Stomach (tissue), 8 donors: ENCODE measurements at regions not wholly inside any gene's neighbourhood (a gene's known extent, or its start where the extent isn't known, plus 50 kb on each side); places are given as distances from the start of the nearest gene placed in this dataset.

Source experiments
- DNase-seq, 2 donors: peaks; one replicate each; pipeline versions ENCODE4 v3.0.0 to v3.0.0-alpha.2; 2013 to 2019
- H3K27ac ChIP-seq, 5 donors: fragments of 200-600 bp in 4 of 5; sonication (generic) in 4 of 5; one replicate each; pipeline ENCODE4 v1.5.1; 2013 to 2019; ENCODE audit warnings: mild to moderate bottlenecking in 1 of 5, moderate library complexity in 1 of 5
- H3K27me3 ChIP-seq, 3 donors: fragments of 200-600 bp; sonication (generic); one replicate each; pipeline ENCODE4 v1.5.1; 2017 to 2019; ENCODE audit warnings: mixed run types in 1 of 3
- H3K36me3 ChIP-seq, 4 donors: fragments of 200-600 bp; sonication (generic); 1 replicate in 3 of 4; 2 replicates in 1 of 4; pipeline ENCODE4 v1.5.1; 2016 to 2019
- H3K4me1 ChIP-seq, 4 donors: fragments of 200-600 bp; sonication (generic); one replicate each; pipeline ENCODE4 v1.5.1; 2016 to 2019
- H3K4me3 ChIP-seq, 4 donors: fragments of 200-600 bp; sonication (generic) in 3 of 4; one replicate each; pipeline ENCODE4 v1.5.1; 2016 to 2019; ENCODE audit warnings: mild to moderate bottlenecking in 1 of 4
- H3K9me3 ChIP-seq, 4 donors: fragments of 200-600 bp; sonication (generic); one replicate each; pipeline ENCODE4 v1.5.1; 2016 to 2019
- EP300 ChIP-seq: sonication (generic); formaldehyde crosslinking; IDR thresholded peaks from one replicate; pipeline ENCODE4 v1.6.1; 2017; ENCODE audit warnings: antibody characterized with exemption
- POLR2A ChIP-seq, 4 donors: fragments of 450-650 bp; IDR thresholded peaks; one replicate each; pipeline ENCODE4 v1.6.1; 2016; ENCODE audit warnings: antibody characterized with exemption in 4 of 4, control low read depth in 2 of 4, mild to moderate bottlenecking in 1 of 4, moderate library complexity in 1 of 4
- POLR2AphosphoS5 ChIP-seq, 3 donors: sonication (generic); formaldehyde crosslinking; IDR thresholded peaks; one replicate each; pipeline ENCODE4 v1.6.1; 2016; ENCODE audit warnings: antibody characterized with exemption in 3 of 3
- WGBS, 5 donors: extraction: QIAGEN DNeasy Blood & Tissue Kit in 3 of 5; methylation state at CpG; one replicate each; pipeline versions ENCODE4 v1.1.5 to v1.1.7; 2013 to 2018; 5-methylcytosine and 5-hydroxymethylcytosine counted together
- intact Hi-C: fragments of 100-400 bp; cut with DNase I; formaldehyde crosslinking; loops from one replicate; pipeline ENCODE4 v1.15.1; 2023; ENCODE audit warnings: low total_unique reads
- TF ChIP-seq, protein P1 (sequence below), 7 experiments: fragments of 450-650 bp in 4 of 7; fragments of 200-600 bp in 3 of 7; sonication (generic) in 3 of 7; IDR thresholded peaks; one replicate each; pipeline ENCODE4 v1.5.1; 2016 to 2019; ENCODE audit warnings: antibody characterized with exemption in 7 of 7, control low read depth in 2 of 7, mild to moderate bottlenecking in 1 of 7
- donor health status: healthy with polysubstance abuse.
- donor health status: Bipolar disorder and iron deficiency.
- donor health status: healthy.

DNA sequence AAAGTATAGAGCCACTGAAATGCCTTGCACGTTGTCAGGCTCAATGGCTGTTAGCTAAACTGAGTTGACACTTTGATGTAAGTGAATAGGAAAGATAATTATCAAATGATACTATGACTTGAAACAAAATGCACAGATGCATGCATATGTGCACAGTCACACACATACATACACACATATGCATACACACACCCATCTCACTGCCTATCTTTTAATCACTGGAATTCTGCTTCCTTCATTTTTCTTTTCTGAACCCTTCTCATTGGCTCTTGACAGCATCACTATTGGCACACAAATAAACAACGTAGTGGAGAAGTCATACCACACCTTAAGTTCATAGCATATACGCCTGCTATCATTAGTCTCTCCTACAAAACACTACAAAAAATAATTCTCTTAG lies 154.9 kb upstream of the NCKAP5 start:
- no peaks in the 10 kb centered on the region for H3K9me3 ChIP-seq
- H3K27me3 ChIP-seq, result no peaks in the 10 kb centered on the region
- no peak overlapping the region for H3K27ac ChIP-seq
- H3K36me3 ChIP-seq, result no peaks in the 10 kb centered on the region
- 74 to 85% (median 79%) methylated on average over 3 of the region's 3 CpGs for WGBS, 5 donors
- DNase-seq, result no peak
- TF ChIP-seq POLR2AphosphoS5 (IDR thresholded peaks at IDR 0.05) (no peak), EP300 (no peak), POLR2A (IDR thresholded peaks at IDR 0.05) (no peak)
- TF ChIP-seq, protein P1, sequence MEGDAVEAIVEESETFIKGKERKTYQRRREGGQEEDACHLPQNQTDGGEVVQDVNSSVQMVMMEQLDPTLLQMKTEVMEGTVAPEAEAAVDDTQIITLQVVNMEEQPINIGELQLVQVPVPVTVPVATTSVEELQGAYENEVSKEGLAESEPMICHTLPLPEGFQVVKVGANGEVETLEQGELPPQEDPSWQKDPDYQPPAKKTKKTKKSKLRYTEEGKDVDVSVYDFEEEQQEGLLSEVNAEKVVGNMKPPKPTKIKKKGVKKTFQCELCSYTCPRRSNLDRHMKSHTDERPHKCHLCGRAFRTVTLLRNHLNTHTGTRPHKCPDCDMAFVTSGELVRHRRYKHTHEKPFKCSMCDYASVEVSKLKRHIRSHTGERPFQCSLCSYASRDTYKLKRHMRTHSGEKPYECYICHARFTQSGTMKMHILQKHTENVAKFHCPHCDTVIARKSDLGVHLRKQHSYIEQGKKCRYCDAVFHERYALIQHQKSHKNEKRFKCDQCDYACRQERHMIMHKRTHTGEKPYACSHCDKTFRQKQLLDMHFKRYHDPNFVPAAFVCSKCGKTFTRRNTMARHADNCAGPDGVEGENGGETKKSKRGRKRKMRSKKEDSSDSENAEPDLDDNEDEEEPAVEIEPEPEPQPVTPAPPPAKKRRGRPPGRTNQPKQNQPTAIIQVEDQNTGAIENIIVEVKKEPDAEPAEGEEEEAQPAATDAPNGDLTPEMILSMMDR (IDR thresholded peaks at IDR 0.05), result no peak
- no peak overlapping the region for H3K4me3 ChIP-seq
- intact Hi-C loops, result no loop called here
- H3K4me1 ChIP-seq, result peaks cover 0 to 4% (median 0%) of the 10 kb centered on the region in 4 donors

DNA sequence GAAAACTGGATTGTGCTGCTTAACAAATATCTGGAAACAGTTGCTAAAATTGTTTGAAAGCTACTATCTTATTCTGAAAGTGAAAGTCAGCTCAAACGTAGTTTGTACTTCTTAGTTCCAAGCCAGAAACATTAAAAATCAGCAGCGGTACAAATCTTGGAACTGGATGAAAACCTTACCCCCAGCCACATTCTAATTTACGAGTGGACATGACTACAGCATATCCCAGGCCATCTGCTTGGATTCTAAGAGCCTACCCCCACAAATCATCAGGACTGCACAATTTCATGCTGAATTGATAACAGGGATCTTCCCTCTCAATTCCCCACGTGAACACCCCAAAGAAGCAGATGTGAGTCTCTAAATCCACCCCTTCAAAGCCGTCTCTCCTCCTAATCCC lies 158.7 kb upstream of the NCKAP5 start:
- intact Hi-C loops, result no loop called here
- TF ChIP-seq, protein P1 (IDR thresholded peaks at IDR 0.05), result no peak
- TF ChIP-seq POLR2A (IDR thresholded peaks at IDR 0.05), result no peak
- TF ChIP-seq POLR2AphosphoS5 (IDR thresholded peaks at IDR 0.05), result no peak
- TF ChIP-seq EP300, result no peak
- Histone ChIP-seq H3K9me3 (no peaks in the 10 kb centered on the region), H3K27ac (no peak overlapping the region), H3K4me3 (no peak overlapping the region), H3K27me3 (no peaks in the 10 kb centered on the region), H3K36me3 (no peaks in the 10 kb centered on the region), H3K4me1 (peaks cover 0 to 4% (median 0%) of the 10 kb centered on the region in 4 donors)
- peak in 1 of 2 donors; percentile 21 for DNase-seq
- WGBS, 5 donors, result 46 to 58% (median 50%) methylated on average over 5 of the region's 5 CpGs

DNA sequence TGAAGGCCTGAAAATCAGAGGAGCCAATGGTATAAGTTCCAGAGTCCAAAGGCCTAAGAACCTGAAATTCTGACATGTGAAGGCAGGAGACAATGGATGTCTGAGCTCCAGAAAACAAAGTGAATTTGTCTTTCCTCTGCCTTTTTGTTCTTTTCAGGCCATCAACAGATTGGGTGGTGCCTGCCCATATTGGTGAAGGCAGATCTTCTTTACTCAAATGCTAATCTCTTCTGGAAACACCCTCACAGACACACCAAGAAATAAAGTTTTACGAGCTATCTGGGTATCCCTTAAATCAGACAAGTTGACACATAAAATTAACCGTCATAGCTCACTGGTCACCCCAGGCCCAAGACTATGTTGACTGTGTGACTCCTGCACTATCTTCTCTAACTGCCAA lies 163.8 kb upstream of the NCKAP5 start:
- H3K4me1 ChIP-seq, result no peaks in the 10 kb centered on the region
- no peak for DNase-seq
- WGBS, 5 donors, result 89 to 94% (median 93%) methylated on average over 2 of the region's 2 CpGs
- H3K27ac ChIP-seq, result no peak overlapping the region
- intact Hi-C loops, result no loop called here
- H3K27me3 ChIP-seq, result no peaks in the 10 kb centered on the region
- no peaks in the 10 kb centered on the region for H3K36me3 ChIP-seq
- TF ChIP-seq EP300 (no peak), POLR2AphosphoS5 (IDR thresholded peaks at IDR 0.05) (no peak), POLR2A (IDR thresholded peaks at IDR 0.05) (no peak)
- TF ChIP-seq, protein P1 (IDR thresholded peaks at IDR 0.05), result no peak
- no peaks in the 10 kb centered on the region for H3K9me3 ChIP-seq
- H3K4me3 ChIP-seq, result no peak overlapping the region

DNA sequence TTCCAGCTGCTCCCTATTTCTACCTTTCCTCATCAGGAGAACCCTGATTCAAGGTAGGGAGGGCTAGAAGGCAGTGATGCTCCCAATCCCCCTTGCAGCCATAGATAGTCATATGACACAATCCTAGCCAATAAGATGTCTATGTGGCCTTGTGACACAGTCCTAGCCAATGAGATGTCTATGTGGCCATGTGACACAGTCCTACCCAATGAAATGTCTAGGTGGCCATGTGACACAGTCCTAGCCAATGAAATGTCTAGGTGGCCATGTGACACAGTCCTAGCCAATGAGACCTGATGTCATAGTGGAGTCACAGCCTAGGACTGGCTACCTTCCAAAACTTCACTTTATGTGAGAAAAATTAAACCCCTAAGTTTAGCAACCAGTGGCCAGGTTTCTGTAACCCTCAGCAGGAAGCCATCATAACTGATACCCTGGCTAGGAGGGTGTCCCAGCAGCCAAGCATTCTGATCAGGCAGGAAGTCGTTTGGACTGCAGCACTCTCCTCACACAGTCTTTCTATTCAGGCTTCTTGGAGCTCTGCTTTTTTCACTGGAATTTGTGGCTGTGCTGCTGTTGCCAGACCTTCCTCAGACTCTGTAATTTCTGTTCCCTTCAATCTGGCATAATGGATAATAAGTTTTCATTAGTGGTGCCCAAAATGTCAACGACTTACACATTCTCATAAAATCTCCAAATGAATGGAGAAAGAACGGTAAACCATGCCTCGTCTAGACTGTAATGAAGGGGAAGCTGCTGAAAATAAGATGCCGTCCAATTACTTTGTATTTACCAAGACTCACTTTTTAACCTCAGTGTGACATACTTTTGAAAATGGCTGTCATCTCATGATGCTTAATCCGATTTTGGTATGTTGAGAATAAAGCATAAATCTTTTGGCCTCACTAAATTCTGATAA lies 165.0 kb upstream of the NCKAP5 start:
- Histone ChIP-seq H3K4me1 (no peaks in the 10 kb centered on the region), H3K9me3 (no peaks in the 10 kb centered on the region), H3K36me3 (no peaks in the 10 kb centered on the region), H3K4me3 (no peak overlapping the region), H3K27me3 (no peaks in the 10 kb centered on the region), H3K27ac (no peak overlapping the region)
- TF ChIP-seq POLR2A (IDR thresholded peaks at IDR 0.05) (no peak), EP300 (no peak), POLR2AphosphoS5 (IDR thresholded peaks at IDR 0.05) (no peak)
- TF ChIP-seq, protein P1 (IDR thresholded peaks at IDR 0.05), result no peak
- no peak for DNase-seq
- 72 to 80% (median 77%) methylated on average over 6 of the region's 6 CpGs for WGBS, 5 donors
- intact Hi-C loops, result no loop called here
